Spinal cord (tissue), 9 donors: ENCODE measurements at regions not wholly inside any gene's neighbourhood (a gene's known extent, or its start where the extent isn't known, plus 50 kb on each side); places are given as distances from the start of the nearest gene placed in this dataset.

ENCODE experiments used
- DNase-seq, 6 donors: peaks; one replicate each; pipeline versions ENCODE4 v3.0.0 to v3.0.0-alpha.2; 2013 to 2015; ENCODE audit warnings: low spot score in 6 of 6, low read depth in 4 of 6
- H3K27ac ChIP-seq: one replicate; pipeline ENCODE4 v1.5.1; 2013; ENCODE audit warnings: low read depth, low read length, control low read depth
- H3K27me3 ChIP-seq: one replicate; pipeline ENCODE4 v1.6.1; 2013; ENCODE audit warnings: low read length; ENCODE audit not compliant: control insufficient read depth, insufficient read depth
- H3K36me3 ChIP-seq: one replicate; pipeline ENCODE4 v1.6.1; 2013; ENCODE audit warnings: low read length; ENCODE audit not compliant: control insufficient read depth, insufficient read depth
- H3K4me1 ChIP-seq: one replicate; pipeline ENCODE4 v1.6.1; 2013; ENCODE audit warnings: low read length; ENCODE audit not compliant: control insufficient read depth, insufficient read depth
- H3K4me3 ChIP-seq: one replicate; pipeline ENCODE4 v1.5.1; 2013; ENCODE audit warnings: low read depth, low read length, control low read depth
- H3K9me3 ChIP-seq: one replicate; pipeline ENCODE4 v1.6.1; 2013; ENCODE audit warnings: low read length; ENCODE audit not compliant: control insufficient read depth, insufficient read depth
- WGBS: methylation state at CpG from one replicate; pipeline ENCODE4 v1.1.5; 2013; ENCODE audit warnings: missing lambda C conversion rate; ENCODE audit not compliant: insufficient coverage; 5-methylcytosine and 5-hydroxymethylcytosine counted together
- donor health status: healthy.

DNA sequence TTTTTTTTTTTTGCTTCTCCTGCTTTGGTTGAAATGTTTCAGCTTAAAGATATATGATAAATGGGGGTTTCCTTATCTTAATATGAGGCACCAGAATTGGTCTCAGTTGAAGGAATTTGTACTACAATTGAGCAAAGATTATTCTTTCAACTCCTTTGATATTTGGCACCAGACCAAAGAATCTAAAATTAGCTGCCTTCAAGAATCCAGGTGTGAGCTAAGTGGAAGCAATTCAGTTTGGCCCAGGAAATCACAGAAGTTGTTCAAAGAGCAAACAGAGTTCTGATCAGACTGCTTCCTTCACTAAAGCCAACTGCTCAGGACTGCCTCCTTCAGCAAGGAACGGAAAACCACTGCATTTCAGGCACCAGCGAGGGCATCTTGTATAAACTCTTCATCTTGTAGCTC lies 68.3 kb upstream of the BCAR3 start:
- Histone ChIP-seq H3K4me3 (no peak overlapping the region), H3K27ac (no peak overlapping the region), H3K4me1 (peaks cover 16% of the 10 kb centered on the region), H3K36me3 (no peaks in the 10 kb centered on the region), H3K9me3 (peaks cover 2% of the 10 kb centered on the region), H3K27me3 (no peaks in the 10 kb centered on the region)
- 80% methylated on average over 2 of the region's 2 CpGs for WGBS
- DNase-seq, result peak in 1 of 6 donors; percentile 18

DNA sequence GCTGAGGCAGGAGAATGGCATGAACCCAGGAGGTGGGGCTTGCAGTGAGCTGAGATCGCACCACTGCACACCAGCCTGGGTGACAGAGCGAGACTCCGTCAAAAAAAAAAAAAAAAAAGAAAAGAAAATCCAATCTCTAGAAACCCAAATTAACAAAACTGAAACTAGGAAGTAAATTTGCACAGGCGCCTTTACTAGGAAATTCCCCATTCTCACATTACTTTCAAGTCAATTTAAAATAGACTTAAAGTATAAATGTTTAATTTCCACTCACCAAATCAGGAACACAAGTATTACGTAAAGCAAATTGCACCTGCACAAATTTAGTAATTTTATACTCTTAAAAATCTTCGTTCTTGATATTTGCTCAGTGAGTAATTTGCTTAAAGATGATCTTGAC lies 67.8 kb upstream of the BCAR3 start:
- no peak overlapping the region for H3K4me3 ChIP-seq
- peak in 1 of 6 donors; percentile 13 for DNase-seq
- WGBS, result no CpG with 5 or more reads among the region's 6 CpGs

DNA sequence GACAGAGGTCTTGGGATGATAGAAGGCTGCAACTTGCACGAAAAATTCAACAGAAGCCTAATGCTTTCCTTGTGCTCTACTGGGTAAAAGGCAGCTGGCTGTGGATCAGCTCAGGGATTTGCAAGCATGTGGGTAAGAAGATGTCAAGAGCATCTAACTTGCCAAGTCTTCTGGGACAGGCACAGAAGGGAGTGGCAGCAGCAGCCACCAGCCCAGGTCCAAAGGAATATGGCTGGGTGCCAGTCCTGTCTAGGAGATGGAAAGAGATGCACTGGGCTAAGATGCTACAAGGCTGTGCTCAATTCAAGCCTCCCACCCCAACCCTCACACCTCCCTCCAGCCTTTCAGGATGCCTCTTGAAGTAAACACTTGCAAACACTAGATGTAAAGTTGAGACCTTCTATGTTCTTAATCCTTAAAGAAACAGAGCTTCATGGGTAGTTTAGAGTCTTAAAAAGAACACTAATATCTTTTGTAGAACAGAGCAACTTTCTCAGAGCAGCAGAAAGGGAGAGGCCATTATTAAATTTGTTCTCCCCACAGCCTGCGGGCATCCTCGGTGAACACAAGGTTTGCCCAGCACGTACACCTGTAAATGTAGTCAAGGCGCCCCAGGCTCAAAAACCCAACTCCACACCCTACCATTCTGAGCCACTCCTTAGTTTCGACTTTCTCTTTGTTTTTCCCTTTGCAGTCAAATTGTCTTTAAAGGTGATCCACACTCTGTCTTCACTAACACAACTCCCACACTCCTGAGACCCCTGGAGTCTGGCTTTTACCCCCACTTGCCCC lies 64.6 kb upstream of the BCAR3 start:
- 84% methylated on average over 6 of the region's 6 CpGs for WGBS
- Histone ChIP-seq H3K36me3 (no peaks in the 10 kb centered on the region), H3K4me3 (no peak overlapping the region), H3K27me3 (no peaks in the 10 kb centered on the region), H3K9me3 (peaks cover 2% of the 10 kb centered on the region), H3K27ac (no peak overlapping the region), H3K4me1 (peaks cover 8% of the 10 kb centered on the region)
- DNase-seq, result no peak

More for the DNA sequence above, 67.8 kb upstream of the BCAR3 start:
- Histone ChIP-seq H3K9me3 (peaks cover 2% of the 10 kb centered on the region), H3K27me3 (no peaks in the 10 kb centered on the region), H3K4me1 (peaks cover 17% of the 10 kb centered on the region), H3K27ac (no peak overlapping the region), H3K36me3 (no peaks in the 10 kb centered on the region)

DNA sequence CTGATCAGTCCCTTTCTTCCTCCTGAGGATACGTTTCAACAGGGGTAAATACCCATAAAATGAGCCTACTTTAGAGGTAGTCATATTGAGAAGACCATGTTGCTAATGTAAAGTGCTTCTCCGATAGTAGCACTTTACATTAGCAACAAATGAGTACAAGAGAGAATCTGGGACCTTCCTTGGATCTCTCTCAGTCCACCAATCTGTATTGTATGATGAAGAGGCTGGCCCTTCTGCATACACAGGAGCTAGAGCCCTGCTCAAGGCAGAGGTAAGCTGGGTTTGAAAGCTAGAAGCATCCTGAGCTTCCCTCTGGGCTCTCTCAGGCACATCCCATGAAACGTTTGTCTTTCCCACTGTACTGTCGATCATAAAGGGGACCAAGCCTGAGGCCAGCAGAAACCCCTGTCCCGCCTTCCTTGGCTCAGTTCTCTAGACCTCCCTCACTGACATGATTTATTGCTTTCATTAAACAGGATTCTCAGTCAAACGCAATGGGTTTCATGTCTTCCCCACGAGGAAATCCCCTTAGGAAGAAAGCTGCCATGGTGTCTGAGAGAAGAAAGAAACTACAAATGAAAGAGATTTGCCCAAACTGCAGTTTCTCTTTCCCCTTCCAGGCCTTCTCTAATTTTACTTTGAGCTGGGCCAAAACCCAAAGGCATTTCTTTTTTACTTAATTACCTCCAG lies 62.8 kb upstream of the BCAR3 start:
- peak in 1 of 6 donors; percentile 10 for DNase-seq
- no peaks in the 10 kb centered on the region for H3K36me3 ChIP-seq
- H3K27me3 ChIP-seq, result no peaks in the 10 kb centered on the region
- peaks cover 2% of the 10 kb centered on the region for H3K9me3 ChIP-seq
- no peak overlapping the region for H3K4me3 ChIP-seq
- H3K27ac ChIP-seq, result no peak overlapping the region
- H3K4me1 ChIP-seq, result peaks cover 11% of the 10 kb centered on the region
- WGBS, result 37% methylated on average over 5 of the region's 7 CpGs

DNA sequence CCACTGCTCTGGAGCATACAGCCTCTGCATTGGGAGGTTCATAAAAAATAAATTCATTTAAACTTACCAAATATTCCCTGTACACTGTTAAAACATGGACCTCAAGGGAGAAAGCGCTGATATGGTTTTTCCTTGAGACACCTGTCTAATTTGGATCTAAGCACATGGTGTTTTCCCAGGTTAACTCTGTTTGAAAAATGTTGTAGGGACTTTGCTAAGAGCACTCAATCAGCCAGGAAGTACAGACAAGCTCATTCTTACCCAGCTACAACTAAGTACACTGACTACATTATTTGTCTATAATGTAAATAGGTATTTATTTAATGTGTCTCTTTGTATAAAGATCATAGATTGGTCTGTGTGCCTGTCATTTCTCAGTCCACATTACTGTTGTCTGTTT lies 61.8 kb upstream of the BCAR3 start:
- Histone ChIP-seq H3K9me3 (peaks cover 2% of the 10 kb centered on the region), H3K4me1 (peaks cover 11% of the 10 kb centered on the region), H3K27ac (no peak overlapping the region), H3K36me3 (no peaks in the 10 kb centered on the region), H3K4me3 (no peak overlapping the region), H3K27me3 (no peaks in the 10 kb centered on the region)
- no peak for DNase-seq
- no CpG with 5 or more reads among the region's 1 CpG for WGBS

DNA sequence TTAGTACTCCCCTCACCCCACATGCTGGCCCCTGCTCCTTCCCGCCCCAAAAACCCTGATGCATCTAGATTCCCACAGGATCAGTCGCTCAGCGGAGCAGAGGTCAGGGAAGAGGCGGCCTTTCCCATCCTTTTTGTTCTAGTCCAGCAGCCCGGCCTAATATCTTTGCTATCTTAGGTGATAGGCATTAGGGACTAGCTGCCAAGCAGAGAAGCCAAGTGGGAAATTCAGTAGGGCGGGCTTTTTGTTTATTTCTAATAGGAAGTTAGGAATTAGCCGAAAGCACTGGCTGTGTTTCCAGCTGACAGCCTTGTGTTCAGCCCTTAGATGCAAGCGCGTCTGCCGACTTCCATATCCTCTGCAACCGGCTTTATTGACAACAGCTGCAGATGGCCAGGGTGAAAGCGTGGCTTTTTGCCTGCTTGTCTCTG lies 59.0 kb upstream of the BCAR3 start:
- Histone ChIP-seq H3K9me3 (no peaks in the 10 kb centered on the region), H3K36me3 (no peaks in the 10 kb centered on the region), H3K4me3 (no peak overlapping the region), H3K27me3 (no peaks in the 10 kb centered on the region), H3K27ac (no peak overlapping the region), H3K4me1 (peaks cover 11% of the 10 kb centered on the region)
- DNase-seq, result peak in 3 of 6 donors; percentile 26 to 73 (median 55)
- WGBS, result 39% methylated on average over 10 of the region's 12 CpGs

DNA sequence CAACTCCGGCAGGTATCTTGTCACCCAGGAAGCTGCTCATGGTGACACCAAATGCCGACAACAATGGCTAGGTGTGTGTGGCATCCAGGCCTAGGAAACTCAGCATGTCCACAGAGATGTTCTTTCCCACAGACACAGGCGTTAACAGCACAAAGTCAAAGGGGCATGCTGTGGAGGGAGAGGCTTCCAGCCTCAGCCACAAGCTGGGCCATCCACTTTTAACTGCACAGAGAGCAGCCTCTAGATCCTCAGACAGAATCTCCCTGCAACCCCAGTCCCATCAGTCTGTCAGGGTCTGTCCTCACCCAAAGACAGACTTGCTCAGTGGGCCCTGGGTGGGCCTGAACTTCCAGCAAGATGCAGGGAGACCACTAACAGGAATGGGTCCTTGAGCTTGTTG lies 58.5 kb upstream of the BCAR3 start:
- Histone ChIP-seq H3K9me3 (no peaks in the 10 kb centered on the region), H3K27ac (no peak overlapping the region), H3K36me3 (no peaks in the 10 kb centered on the region), H3K4me1 (peaks cover 11% of the 10 kb centered on the region), H3K4me3 (no peak overlapping the region), H3K27me3 (no peaks in the 10 kb centered on the region)
- 91% methylated on average over 3 of the region's 3 CpGs for WGBS
- no peak for DNase-seq

DNA sequence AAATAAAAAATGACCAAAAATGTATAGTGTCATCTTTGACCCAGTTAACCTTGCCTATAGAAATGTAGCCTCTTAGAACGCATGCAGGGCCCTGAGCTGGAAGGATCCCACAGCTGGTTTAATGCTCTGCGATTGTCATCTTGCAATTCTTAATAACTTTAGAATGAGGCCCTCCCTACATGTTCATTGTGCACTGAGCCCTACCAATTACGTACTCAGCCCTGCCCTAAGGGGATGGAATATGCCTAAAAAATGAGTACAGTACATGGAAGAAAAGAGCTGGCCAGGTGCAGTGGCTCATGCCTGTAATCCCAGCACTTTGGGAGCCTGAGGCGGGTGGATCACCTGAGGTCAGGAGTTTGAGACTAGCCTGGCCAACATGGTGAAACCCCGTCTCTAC lies 57.8 kb upstream of the BCAR3 start:
- Histone ChIP-seq H3K27ac (no peak overlapping the region), H3K4me3 (no peak overlapping the region), H3K4me1 (peaks cover 10% of the 10 kb centered on the region), H3K36me3 (no peaks in the 10 kb centered on the region), H3K9me3 (no peaks in the 10 kb centered on the region), H3K27me3 (no peaks in the 10 kb centered on the region)
- no peak for DNase-seq
- WGBS, result 90% methylated on average over 3 of the region's 5 CpGs

DNA sequence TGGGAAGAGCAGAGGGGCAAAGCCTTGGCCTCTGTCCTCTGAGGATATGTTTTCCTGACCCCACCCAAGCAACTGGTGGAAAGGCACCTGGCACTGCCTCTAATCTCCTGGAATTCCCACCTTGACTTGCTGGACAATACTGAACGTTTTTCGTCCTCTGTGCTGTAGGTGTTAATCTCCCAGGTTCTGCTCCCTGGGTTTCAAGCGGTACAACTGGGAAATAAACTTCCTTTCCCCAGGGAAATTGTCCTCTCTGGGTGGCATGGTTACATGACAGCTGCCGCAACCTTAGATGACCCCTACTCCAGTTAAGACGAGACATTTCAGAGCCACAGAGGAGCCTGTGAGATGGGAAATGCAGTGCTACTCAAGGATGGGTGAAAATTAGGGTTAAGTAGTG lies 57.3 kb upstream of the BCAR3 start:
- no peak overlapping the region for H3K4me3 ChIP-seq
- H3K9me3 ChIP-seq, result no peaks in the 10 kb centered on the region
- H3K27me3 ChIP-seq, result no peaks in the 10 kb centered on the region
- H3K27ac ChIP-seq, result no peak overlapping the region
- DNase-seq, result no peak
- WGBS, result 73% methylated on average over 3 of the region's 5 CpGs
- peaks cover 8% of the 10 kb centered on the region for H3K4me1 ChIP-seq
- H3K36me3 ChIP-seq, result no peaks in the 10 kb centered on the region
